Prostate gland (tissue), 2 donors: ENCODE measurements at regions not wholly inside any gene's neighbourhood (a gene's known extent, or its start where the extent isn't known, plus 50 kb on each side); places are given as distances from the start of the nearest gene placed in this dataset.

ENCODE experiments used
- CTCF ChIP-seq, 4 experiments: fragments of 200-600 bp in 2 of 4; fragments of 450-650 bp in 2 of 4; sonication (generic) in 2 of 4; IDR thresholded peaks; 1 replicate in 3 of 4; 2 replicates in 1 of 4; pipeline ENCODE4 v1.5.1; 2016 to 2019; ENCODE audit warnings: antibody characterized with exemption in 4 of 4, mild to moderate bottlenecking in 2 of 4, moderate library complexity in 2 of 4
- POLR2A ChIP-seq: fragments of 450-650 bp; IDR thresholded peaks from one replicate; pipeline ENCODE4 v1.6.1; 2016; ENCODE audit warnings: antibody characterized with exemption, mild to moderate bottlenecking

- TF ChIP-seq CTCF (IDR thresholded peaks at IDR 0.05) (no peak), POLR2A (no peak)
Measured at GRCh38 chr6:126541806-126542491, 202.0 kb downstream of the CENPW start.
